H1 (cell line): ENCODE measurements at regions not wholly inside any gene's neighbourhood (a gene's known extent, or its start where the extent isn't known, plus 50 kb on each side); places are given as distances from the start of the nearest gene placed in this dataset.

ENCODE experiments used
- CHD7 ChIP-seq: fragments of 300-600 bp; sonication (generic); IDR thresholded peaks from 2 replicates; pipeline ENCODE4 v1.7.1; 2012; ENCODE audit warnings: low read length, moderate library complexity, mild to moderate bottlenecking, inconsistent platforms; ENCODE audit not compliant: insufficient replicate concordance

GRCh38 chr6:14726816-14727493 lies 518.9 kb upstream of the JARID2 start (continued):
- TF ChIP-seq CHD7 = no peak
